GM12891 (cell line): ENCODE measurements at regions not wholly inside any gene's neighbourhood (a gene's known extent, or its start where the extent isn't known, plus 50 kb on each side); places are given as distances from the start of the nearest gene placed in this dataset.

ENCODE experiments used
- POLR2A ChIP-seq: IDR thresholded peaks from 2 replicates; pipeline ENCODE4 v1.6.1; 2011; ENCODE audit warnings: low read depth, low read length, control low read depth
- POLR2AphosphoS5 ChIP-seq: IDR thresholded peaks from 2 replicates; pipeline ENCODE4 v1.6.1; 2011; ENCODE audit warnings: low read depth, low read length, control low read depth
- POU2F2 ChIP-seq: IDR thresholded peaks from 2 replicates; pipeline ENCODE4 v1.6.1; 2011; ENCODE audit warnings: low read depth, mild to moderate bottlenecking, control low read depth, low read length, moderate library complexity
- SPI1 ChIP-seq: IDR thresholded peaks from 2 replicates; pipeline ENCODE4 v1.6.1; 2011; ENCODE audit warnings: low read depth, low read length, control low read depth
- TAF1 ChIP-seq: IDR thresholded peaks from 2 replicates; pipeline ENCODE4 v1.6.1; 2011; ENCODE audit warnings: low read depth, low read length, control low read depth

GRCh38 chr13:26477681-26478080, 79.8 kb upstream of the WASF3 start:
- TF ChIP-seq POLR2AphosphoS5 (no peak), POU2F2 (no peak), POLR2A (no peak), TAF1 (no peak), SPI1 (no peak)
